SU-DHL-6 (cell line): ENCODE measurements at regions not wholly inside any gene's neighbourhood (a gene's known extent, or its start where the extent isn't known, plus 50 kb on each side); places are given as distances from the start of the nearest gene placed in this dataset.

ENCODE experiments used
- EZH2phosphoT487 ChIP-seq: fragments of 200-600 bp; sonication (generic), shearing (Covaris generic); conservative IDR thresholded peaks from 2 replicates; pipeline ENCODE4 v1.6.1; 2018; ENCODE audit warnings: mild to moderate bottlenecking, antibody characterized with exemption, low read length, moderate library complexity, mixed read lengths
- TF ChIP-seq, protein P1 (sequence below): fragments of 200-600 bp; sonication (generic); IDR thresholded peaks from one replicate; pipeline ENCODE4 v1.5.1; 2017; ENCODE audit warnings: antibody characterized with exemption, mild to moderate bottlenecking, low read length, moderate library complexity; ENCODE audit not compliant: insufficient read depth, poor library complexity, severe bottlenecking

GRCh38 chr7:33674804-33675411, 230.4 kb upstream of the BMPER start:
- TF ChIP-seq, protein P1, sequence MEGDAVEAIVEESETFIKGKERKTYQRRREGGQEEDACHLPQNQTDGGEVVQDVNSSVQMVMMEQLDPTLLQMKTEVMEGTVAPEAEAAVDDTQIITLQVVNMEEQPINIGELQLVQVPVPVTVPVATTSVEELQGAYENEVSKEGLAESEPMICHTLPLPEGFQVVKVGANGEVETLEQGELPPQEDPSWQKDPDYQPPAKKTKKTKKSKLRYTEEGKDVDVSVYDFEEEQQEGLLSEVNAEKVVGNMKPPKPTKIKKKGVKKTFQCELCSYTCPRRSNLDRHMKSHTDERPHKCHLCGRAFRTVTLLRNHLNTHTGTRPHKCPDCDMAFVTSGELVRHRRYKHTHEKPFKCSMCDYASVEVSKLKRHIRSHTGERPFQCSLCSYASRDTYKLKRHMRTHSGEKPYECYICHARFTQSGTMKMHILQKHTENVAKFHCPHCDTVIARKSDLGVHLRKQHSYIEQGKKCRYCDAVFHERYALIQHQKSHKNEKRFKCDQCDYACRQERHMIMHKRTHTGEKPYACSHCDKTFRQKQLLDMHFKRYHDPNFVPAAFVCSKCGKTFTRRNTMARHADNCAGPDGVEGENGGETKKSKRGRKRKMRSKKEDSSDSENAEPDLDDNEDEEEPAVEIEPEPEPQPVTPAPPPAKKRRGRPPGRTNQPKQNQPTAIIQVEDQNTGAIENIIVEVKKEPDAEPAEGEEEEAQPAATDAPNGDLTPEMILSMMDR: no peak
- no peak for TF ChIP-seq EZH2phosphoT487
